AG04449 (cell line): ENCODE measurements at regions not wholly inside any gene's neighbourhood (a gene's known extent, or its start where the extent isn't known, plus 50 kb on each side); places are given as distances from the start of the nearest gene placed in this dataset.

Experiments used
- CTCF ChIA-PET: fragments of 350-600 bp; formaldehyde crosslinking; extraction: SDS; loops from one replicate; lab custom pipeline; 2021; ENCODE audit warnings: antibody characterized with exemption; lab: Yijun Ruan, JAX
- POLR2A ChIA-PET: fragments of 400-600, 350-600 bp; formaldehyde crosslinking; extraction: SDS; loops from one replicate; lab custom pipeline; 2020; ENCODE audit warnings: antibody characterized with exemption, inconsistent platforms; lab: Yijun Ruan, JAX
- DNase-seq: peaks from one replicate; pipeline ENCODE4 v3.0.0-alpha.2; 2010; ENCODE audit warnings: low read depth, low spot score
- H3K4me3 ChIP-seq: 2 replicates; pipeline ENCODE4 v1.5.1; 2011; ENCODE audit warnings: low read depth, mild to moderate bottlenecking, control low read depth, low read length
- CTCF ChIP-seq: IDR thresholded peaks from one replicate; pipeline ENCODE4 v1.5.1; 2011; ENCODE audit warnings: mild to moderate bottlenecking, moderate library complexity, low read length, control low read depth, inconsistent platforms; ENCODE audit not compliant: insufficient read depth; ENCODE audit errors: missing control alignments

GRCh38 chr19:30854207-30854606 lies 482.0 kb downstream of the ZNF536 start:
- CTCF ChIA-PET: no interaction called here

GRCh38 chr19:30853036-30853435 lies 480.9 kb downstream of the ZNF536 start:
- DNase-seq: no peak
- POLR2A ChIA-PET: no interaction called here
- H3K4me3 ChIP-seq: no peak overlapping the region
- TF ChIP-seq CTCF: no peak
- CTCF ChIA-PET: no interaction called here

More at GRCh38 chr19:30854207-30854606, 482.0 kb downstream of the ZNF536 start:
- POLR2A ChIA-PET: no interaction called here
- no peak for TF ChIP-seq CTCF
- DNase-seq: no peak
- H3K4me3 ChIP-seq: no peak overlapping the region

GRCh38 chr19:30852168-30852567 lies 480.0 kb downstream of the ZNF536 start:
- no peak for DNase-seq
- no peak for TF ChIP-seq CTCF
- POLR2A ChIA-PET: no interaction called here
- CTCF ChIA-PET: no interaction called here
- no peak overlapping the region for H3K4me3 ChIP-seq

GRCh38 chr19:30851646-30852045 lies 479.5 kb downstream of the ZNF536 start:
- no peak overlapping the region for H3K4me3 ChIP-seq
- DNase-seq: no peak
- POLR2A ChIA-PET: no interaction called here
- CTCF ChIA-PET: no interaction called here
- no peak for TF ChIP-seq CTCF

- DNase-seq: no peak
- no peak for TF ChIP-seq CTCF
- no peak overlapping the region for H3K4me3 ChIP-seq
- ChIA-PET CTCF (no interaction called here), POLR2A (no interaction called here)
Measured at GRCh38 chr19:30848636-30849425, 476.6 kb downstream of the ZNF536 start.

- no peak for DNase-seq
- POLR2A ChIA-PET: no interaction called here
- TF ChIP-seq CTCF: no peak
- CTCF ChIA-PET: no interaction called here
- H3K4me3 ChIP-seq: no peak overlapping the region
Measured at GRCh38 chr19:30846102-30846501, 473.9 kb downstream of the ZNF536 start.
